Retina (tissue), 1 donor: ENCODE measurements at regions not wholly inside any gene's neighbourhood (a gene's known extent, or its start where the extent isn't known, plus 50 kb on each side); places are given as distances from the start of the nearest gene placed in this dataset.
"Not testable (repeated sequence)": the region's sequence is repeated elsewhere in the genome, so short reads cannot be mapped to it uniquely, and the experiment has no call there.

Experiments used
- DNase-seq: peaks from one replicate; pipeline ENCODE4 v3.0.0-alpha.2; 2016

GRCh38 chr2:187686416-187687024 is 132.3 kb upstream of the TFPI start:
- no peak for DNase-seq

DNA sequence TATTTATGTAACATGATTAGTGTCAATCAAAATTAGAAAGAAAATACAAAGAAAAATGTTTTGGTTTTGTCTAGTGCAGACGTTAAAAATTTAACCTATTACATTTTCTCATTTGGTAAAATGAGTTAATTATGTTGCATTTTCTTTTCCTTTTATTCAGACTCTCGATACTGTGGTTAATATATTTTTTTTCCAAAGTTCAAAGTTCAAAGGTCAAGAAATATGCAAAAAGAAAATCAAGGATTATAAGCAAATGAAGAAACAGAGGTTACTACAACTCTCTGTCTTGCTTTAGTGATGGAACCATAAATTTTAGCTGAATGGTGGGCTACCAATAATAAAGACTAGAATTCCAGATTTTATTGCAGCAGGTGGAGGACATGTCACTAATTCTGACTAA is 133.3 kb upstream of the TFPI start:
- DNase-seq, result no peak

- no peak for DNase-seq
Measured at GRCh38 chr2:187689372-187689771, 135.1 kb upstream of the TFPI start.

- no peak for DNase-seq
Measured at GRCh38 chr2:187693923-187694322, 139.7 kb upstream of the TFPI start.

GRCh38 chr2:187696644-187697043 is 142.4 kb upstream of the TFPI start:
- not testable (repeated sequence) for DNase-seq

DNA sequence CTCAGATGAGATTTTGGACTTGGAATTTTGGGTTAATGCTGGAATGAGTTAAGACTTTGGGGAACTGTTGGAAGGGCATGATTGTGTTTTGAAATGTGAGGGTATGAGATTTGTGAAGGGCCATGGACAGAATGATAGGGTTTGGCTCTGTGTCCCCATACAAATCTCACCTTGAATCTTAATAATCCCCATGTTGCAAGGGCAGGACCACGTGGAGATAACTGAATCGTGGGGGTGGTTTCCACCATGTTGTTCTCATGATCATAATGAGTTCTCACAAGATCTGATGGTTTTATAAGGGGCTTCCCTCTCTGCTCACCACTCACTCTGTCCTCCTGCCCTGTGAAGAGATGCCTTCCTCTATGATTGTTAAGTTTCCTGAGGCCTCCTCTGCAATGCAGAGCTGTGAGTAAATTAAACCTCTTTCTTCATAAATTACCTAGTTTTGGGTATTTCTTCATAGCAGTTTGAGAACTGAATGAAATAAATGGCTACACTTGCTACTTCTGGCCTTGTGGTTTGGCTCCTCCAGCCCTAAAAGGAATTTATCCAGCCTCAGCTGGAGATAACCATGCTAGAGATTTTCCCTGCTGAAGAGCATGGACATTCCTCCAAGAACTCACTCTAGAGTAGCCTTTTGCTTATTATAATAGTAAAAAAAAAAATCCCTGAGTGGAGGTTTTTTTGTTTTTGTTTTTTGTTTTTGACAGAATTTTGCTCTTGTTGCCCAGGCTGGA is 144.3 kb upstream of the TFPI start:
- DNase-seq, result no peak

- no peak for DNase-seq
Measured at GRCh38 chr2:187702157-187702556, 147.9 kb upstream of the TFPI start.

DNA sequence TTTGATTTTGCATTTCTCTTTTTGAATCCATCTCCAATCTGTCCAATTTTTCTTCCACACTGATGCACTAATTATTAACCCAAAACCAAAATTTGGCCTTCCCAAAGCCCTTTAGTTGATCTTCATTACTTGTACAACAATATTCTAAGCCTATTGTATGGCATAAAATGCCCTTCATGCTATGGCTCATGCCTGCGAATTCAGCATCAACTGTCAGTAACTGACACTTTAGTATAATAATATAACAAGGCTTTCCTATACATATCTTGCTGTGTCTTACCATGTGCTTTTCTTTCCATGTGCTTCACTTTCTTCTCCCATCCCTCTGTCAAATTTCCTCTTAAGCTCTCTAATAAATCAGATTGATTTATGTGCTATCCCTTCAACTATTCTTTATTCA is 154.0 kb upstream of the TFPI start:
- DNase-seq, result no peak

GRCh38 chr2:187709065-187709464 is 154.8 kb upstream of the TFPI start:
- DNase-seq, result no peak

GRCh38 chr2:187710791-187711521 is 156.7 kb upstream of the TFPI start:
- no peak for DNase-seq

DNA sequence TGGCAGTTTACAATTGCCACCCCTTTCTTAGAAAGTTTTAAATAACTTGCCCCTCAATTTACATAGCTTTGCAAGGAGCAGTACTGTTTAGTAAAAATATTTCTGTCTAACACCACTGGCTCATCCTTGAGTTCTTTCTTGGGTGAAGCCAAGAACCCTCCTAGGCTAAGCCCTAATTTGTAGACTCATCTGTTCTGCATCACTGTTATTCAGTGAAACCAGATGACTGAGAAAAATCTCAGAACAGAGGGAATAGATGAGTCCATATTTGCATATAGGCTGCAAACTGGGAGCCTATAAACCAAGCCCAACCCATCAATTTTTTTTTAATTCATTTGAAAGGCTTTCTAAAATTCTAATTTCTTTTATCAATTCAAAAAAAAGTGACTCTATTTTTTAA is 161.4 kb upstream of the TFPI start:
- DNase-seq, result no peak

DNA sequence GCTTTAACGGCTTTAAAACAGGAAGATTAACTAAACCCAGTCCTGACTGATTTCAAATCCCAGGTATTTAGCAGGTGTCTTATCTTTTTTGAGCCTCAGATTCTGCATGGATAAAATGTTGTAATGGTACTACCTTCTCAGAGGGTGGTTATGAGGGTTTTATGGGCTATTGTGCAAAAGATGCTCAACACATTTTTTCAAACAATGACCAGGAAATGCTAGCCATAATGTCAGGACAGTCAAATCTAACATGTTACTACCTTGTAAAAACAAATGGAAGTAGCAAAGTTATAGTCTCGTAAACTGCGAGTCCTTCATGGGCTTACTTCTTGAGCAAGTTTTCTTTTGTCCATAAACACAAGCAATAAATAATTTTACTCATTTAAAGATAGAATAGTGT is 162.1 kb upstream of the TFPI start:
- DNase-seq, result no peak

DNA sequence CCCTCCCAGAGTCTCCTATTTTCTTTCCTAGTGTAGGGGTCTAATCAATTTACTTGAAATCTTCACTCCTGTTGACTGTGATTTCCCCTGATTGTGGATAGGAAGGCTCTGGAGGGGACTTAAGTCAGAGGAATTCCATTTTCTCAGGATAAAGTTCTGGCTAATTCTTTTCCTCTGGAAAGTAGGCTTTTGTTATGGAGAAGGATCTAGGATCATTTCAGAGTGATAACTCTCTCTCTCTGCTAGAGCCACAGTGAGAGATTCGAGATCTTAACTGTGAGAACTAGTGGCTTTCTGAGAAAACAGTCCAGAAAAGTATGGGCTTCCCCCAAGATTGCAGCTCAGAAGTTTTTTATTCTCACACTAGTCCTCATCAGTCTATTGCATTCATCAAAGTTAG is 163.9 kb upstream of the TFPI start:
- no peak for DNase-seq

DNA sequence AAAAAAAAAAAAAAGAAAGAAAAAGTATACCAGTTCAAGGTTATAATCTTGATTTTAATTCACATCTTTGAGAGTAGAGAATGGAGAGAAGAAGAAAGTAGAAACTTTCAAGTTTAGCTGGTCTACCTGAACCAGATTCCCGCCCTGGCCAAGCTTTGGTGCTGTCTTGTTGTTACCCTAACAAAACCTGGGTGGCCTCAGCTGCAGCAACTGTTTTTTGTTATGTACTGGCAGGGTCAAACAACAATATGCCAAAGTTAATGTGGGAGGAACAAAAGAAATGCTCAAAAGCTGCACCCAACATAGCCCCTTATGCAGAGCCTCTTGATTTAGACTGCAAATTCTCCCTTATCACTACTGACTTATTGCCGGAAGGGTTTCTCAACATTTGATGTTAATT is 165.3 kb upstream of the TFPI start:
- no peak for DNase-seq

DNA sequence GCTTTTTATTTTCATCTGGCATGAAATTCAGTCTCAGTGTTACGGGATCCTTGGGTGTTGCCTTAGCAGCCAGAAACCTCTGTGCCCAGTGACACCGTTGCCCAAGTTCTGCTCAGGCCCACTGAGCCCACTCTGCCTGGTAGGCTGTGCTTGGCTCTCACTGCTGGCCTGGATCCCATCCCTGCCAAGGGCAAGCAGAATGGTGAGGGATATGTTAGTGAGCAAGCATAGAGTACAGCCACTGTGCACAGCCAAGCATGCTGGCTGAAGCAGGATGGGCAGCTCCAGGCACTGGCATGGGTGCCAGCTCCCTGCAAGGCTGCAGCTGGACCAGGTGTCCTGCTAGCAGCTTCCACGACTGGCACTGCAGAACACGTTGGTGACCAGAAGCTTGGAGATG is 194.7 kb upstream of the TFPI start:
- no peak for DNase-seq

- DNase-seq, result no peak
Measured at GRCh38 chr2:187749804-187750431, 195.7 kb upstream of the TFPI start.

GRCh38 chr2:187768995-187769394 is 214.8 kb upstream of the TFPI start:
- no peak for DNase-seq

GRCh38 chr2:187769437-187769836 is 215.2 kb upstream of the TFPI start:
- DNase-seq, result no peak

GRCh38 chr2:187774551-187775071 is 220.4 kb upstream of the TFPI start:
- no peak for DNase-seq

DNA sequence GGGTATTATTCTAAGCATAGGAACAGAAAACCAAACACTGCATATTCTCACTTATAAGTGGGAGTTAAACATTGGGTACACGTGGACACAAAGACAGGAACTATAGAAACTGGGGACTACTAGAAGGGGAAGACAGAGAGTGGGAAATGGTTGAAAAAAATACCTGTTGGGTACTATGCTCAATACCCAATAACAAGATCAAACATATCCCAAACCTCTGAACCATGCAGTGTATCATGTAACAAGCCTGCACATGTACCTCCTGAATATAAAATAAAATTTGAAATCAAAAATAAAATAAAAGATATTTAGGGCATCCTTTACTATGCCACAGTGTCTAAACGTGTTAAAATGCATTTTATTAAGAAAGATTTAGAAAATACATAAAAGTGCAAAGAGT is 221.0 kb upstream of the TFPI start:
- DNase-seq, result no peak

GRCh38 chr2:187775651-187776050 is 221.4 kb upstream of the TFPI start:
- no peak for DNase-seq

GRCh38 chr2:187782301-187782700 is 228.1 kb upstream of the TFPI start:
- no peak for DNase-seq

DNA sequence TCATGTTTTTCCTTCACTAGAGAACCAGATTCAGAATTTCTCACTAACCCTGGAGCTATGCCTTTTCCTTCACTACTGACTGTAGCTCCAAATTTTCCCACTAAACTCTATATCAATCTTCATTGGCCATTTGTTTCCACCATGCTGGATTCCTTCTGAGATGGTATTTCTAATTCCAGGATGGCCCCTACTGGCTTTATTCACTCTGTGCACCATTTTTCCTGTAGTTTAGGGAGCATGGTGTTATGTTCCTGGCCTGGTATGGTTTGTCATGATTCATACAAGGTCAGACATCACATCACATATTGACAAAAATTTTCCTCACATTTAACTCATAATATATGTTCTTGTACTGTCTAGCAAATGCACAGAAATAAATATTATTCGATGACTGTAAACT is 229.2 kb upstream of the TFPI start:
- DNase-seq, result no peak

DNA sequence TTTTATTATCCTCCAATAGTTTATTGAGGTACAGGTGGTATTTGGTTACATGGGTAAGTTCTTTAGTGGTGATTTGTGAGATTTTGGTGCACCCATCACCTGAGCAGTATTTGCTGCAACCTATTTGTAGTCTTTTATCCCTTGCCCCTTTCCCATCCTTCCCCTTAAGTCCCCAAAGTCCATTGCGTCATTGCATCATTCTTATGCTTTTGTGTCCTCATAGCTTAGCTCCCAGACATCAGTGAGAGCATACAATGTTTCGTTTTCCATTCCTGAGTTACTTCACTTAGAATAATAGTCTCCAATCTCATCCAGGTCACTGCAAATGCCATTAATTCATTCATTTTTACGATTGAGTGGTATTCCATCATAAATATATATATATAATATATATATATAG is 229.9 kb upstream of the TFPI start:
- DNase-seq, result not testable (repeated sequence)
